H4 (cell line): ENCODE measurements at regions not wholly inside any gene's neighbourhood (a gene's known extent, or its start where the extent isn't known, plus 50 kb on each side); places are given as distances from the start of the nearest gene placed in this dataset.
"Not testable (repeated sequence)": the region's sequence is repeated elsewhere in the genome, so short reads cannot be mapped to it uniquely, and the experiment has no call there.

Source experiments
- DNase-seq: peaks from one replicate; pipeline ENCODE4 v3.0.0-alpha.2; 2015; ENCODE audit warnings: low spot score

- no peak for DNase-seq
These were observed 57.3 kb upstream of the ADGRA3 start for GRCh38 chr4:22573198-22573597.

- no peak for DNase-seq
These were observed 57.8 kb upstream of the ADGRA3 start for GRCh38 chr4:22573641-22574040.

- DNase-seq = no peak
These were observed 58.6 kb upstream of the ADGRA3 start for GRCh38 chr4:22574424-22574823.

- no peak for DNase-seq
These were observed 59.0 kb upstream of the ADGRA3 start for GRCh38 chr4:22574880-22575279.

GRCh38 chr4:22587253-22587652 is 71.4 kb upstream of the ADGRA3 start:
- DNase-seq = no peak

GRCh38 chr4:22593933-22594332 is 78.1 kb upstream of the ADGRA3 start:
- no peak for DNase-seq

- no peak for DNase-seq
These were observed 79.8 kb upstream of the ADGRA3 start for GRCh38 chr4:22595684-22596083.

GRCh38 chr4:22596409-22596808 is 80.5 kb upstream of the ADGRA3 start:
- no peak for DNase-seq

- no peak for DNase-seq
These were observed 81.6 kb upstream of the ADGRA3 start for GRCh38 chr4:22597471-22597870.

- not testable (repeated sequence) for DNase-seq
These were observed 82.5 kb upstream of the ADGRA3 start for GRCh38 chr4:22598113-22599047.

- DNase-seq = not testable (repeated sequence)
These were observed 83.5 kb upstream of the ADGRA3 start for GRCh38 chr4:22599228-22599928.

- DNase-seq = not testable (repeated sequence)
These were observed 84.1 kb upstream of the ADGRA3 start for GRCh38 chr4:22599929-22600432.

GRCh38 chr4:22601638-22602037 is 85.8 kb upstream of the ADGRA3 start:
- DNase-seq = not testable (repeated sequence)

GRCh38 chr4:22607382-22607781 is 85.4 kb upstream of the GBA3 start:
- peak; percentile 86 for DNase-seq

GRCh38 chr4:22609951-22610525 is 82.7 kb upstream of the GBA3 start:
- DNase-seq = not testable (repeated sequence)

- no peak for DNase-seq
These were observed 78.6 kb upstream of the GBA3 start for GRCh38 chr4:22614114-22614513.

GRCh38 chr4:22616516-22616915 is 76.2 kb upstream of the GBA3 start:
- DNase-seq = no peak

- not testable (repeated sequence) for DNase-seq
These were observed 72.6 kb upstream of the GBA3 start for GRCh38 chr4:22620144-22620543.

GRCh38 chr4:22621970-22622369 is 70.8 kb upstream of the GBA3 start:
- not testable (repeated sequence) for DNase-seq

- DNase-seq = not testable (repeated sequence)
These were observed 68.7 kb upstream of the GBA3 start for GRCh38 chr4:22624002-22624401.

- peak; percentile 34 for DNase-seq
These were observed 67.4 kb upstream of the GBA3 start for GRCh38 chr4:22625311-22625710.

- DNase-seq = not testable (repeated sequence)
These were observed 64.9 kb upstream of the GBA3 start for GRCh38 chr4:22627851-22628250.
